Upper lobe of left lung (tissue), 4 donors: ENCODE measurements at regions not wholly inside any gene's neighbourhood (a gene's known extent, or its start where the extent isn't known, plus 50 kb on each side); places are given as distances from the start of the nearest gene placed in this dataset.

Experiments used
- EP300 ChIP-seq, 4 donors: sonication (generic); formaldehyde crosslinking; IDR thresholded peaks; one replicate each; pipeline ENCODE4 v1.5.1; 2017; ENCODE audit warnings: antibody characterized with exemption in 4 of 4, control low read depth in 2 of 4
- POLR2AphosphoS5 ChIP-seq, 2 donors: sonication (generic); formaldehyde crosslinking; IDR thresholded peaks; one replicate each; pipeline ENCODE4 v1.5.1; 2017; ENCODE audit warnings: antibody characterized with exemption in 2 of 2
- TF ChIP-seq, protein P1 (sequence below), 6 experiments: fragments of 450-650 bp in 4 of 6; fragments of 200-600 bp in 2 of 6; sonication (generic) in 2 of 6; IDR thresholded peaks; one replicate each; pipeline ENCODE4 v1.5.1; 2016 to 2019; ENCODE audit warnings: antibody characterized with exemption in 6 of 6

DNA sequence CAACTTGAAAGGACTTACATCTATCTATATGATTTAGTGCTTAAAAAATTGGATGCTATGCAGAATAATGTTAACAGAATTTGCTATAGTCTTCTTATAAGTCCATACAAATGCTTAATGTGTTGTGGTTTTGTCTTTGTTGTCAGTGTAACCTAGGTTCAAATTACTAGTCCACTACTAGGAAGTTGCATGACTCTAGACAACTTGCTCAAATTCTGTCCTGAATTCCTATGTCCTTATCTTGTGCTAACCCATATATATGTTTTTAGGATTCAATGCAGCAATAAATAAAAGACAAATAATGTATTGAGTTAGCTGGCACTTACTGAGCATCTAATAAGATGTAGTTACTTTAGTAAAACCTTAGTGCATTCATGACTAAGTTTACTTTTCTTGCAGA, 276.5 kb upstream of the KCNMB2 start:
- TF ChIP-seq, protein P1, sequence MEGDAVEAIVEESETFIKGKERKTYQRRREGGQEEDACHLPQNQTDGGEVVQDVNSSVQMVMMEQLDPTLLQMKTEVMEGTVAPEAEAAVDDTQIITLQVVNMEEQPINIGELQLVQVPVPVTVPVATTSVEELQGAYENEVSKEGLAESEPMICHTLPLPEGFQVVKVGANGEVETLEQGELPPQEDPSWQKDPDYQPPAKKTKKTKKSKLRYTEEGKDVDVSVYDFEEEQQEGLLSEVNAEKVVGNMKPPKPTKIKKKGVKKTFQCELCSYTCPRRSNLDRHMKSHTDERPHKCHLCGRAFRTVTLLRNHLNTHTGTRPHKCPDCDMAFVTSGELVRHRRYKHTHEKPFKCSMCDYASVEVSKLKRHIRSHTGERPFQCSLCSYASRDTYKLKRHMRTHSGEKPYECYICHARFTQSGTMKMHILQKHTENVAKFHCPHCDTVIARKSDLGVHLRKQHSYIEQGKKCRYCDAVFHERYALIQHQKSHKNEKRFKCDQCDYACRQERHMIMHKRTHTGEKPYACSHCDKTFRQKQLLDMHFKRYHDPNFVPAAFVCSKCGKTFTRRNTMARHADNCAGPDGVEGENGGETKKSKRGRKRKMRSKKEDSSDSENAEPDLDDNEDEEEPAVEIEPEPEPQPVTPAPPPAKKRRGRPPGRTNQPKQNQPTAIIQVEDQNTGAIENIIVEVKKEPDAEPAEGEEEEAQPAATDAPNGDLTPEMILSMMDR (IDR thresholded peaks at IDR 0.05) = no peak
- TF ChIP-seq EP300 (IDR thresholded peaks at IDR 0.05) (no peak), POLR2AphosphoS5 (IDR thresholded peaks at IDR 0.05) (no peak)
